ENCODE measurements at regions not wholly inside any gene's neighbourhood (a gene's known extent, or its start where the extent isn't known, plus 50 kb on each side); places are given as distances from the start of the nearest gene placed in this dataset.

- in situ Hi-C loops (cut with HindIII; ENCODE audit: extremely low pct_ligation_motif_present, low pct_unique_long_range_greater_than_20kb), result no loop called here
- WGBS (ENCODE audit: low lambda C conversion rate), result 1% methylated on average over 8 of the region's 8 CpGs
- ChIA-PET CTCF (ENCODE audit: low intra/inter-chr PET ratio, low total read pairs) (no interaction called here), POLR2A (no interaction called here)
- no peak overlapping the region for H3K4me3 ChIP-seq (replicated peaks in 1 of 3; ENCODE audit: insufficient read depth in 1 of 3, low read depth in 2 of 3, low read length in 3 of 3)
- no peaks in the 10 kb centered on the region for H3K9me3 ChIP-seq (ENCODE audit: low read length)
- TF ChIP-seq NFRKB (IDR thresholded peaks at IDR 0.05) (no peak), MEIS2 (CRISPR knock-in tag; IDR thresholded peaks at IDR 0.05) (no peak), DNMT1 (CRISPR knock-in tag; IDR thresholded peaks at IDR 0.05) (no peak), AKAP8 (CRISPR knock-in tag; IDR thresholded peaks at IDR 0.05) (no peak)
- no peaks in the 10 kb centered on the region for H3K79me2 ChIP-seq (ENCODE audit: insufficient read depth, low read length)
- H3K9ac ChIP-seq (ENCODE audit: insufficient read depth, low read depth, low read length), result no peak overlapping the region
- no peak for DNase-seq (ENCODE audit: low spot score)
- H3K4me1 ChIP-seq (ENCODE audit: insufficient read depth, low read length), result no peaks in the 10 kb centered on the region
- no peak for ATAC-seq
- no TSS peak for BruUV-seq (replicated peaks)
- H3K27ac ChIP-seq (ENCODE audit: extremely low read length, insufficient read depth, low read length), result no peak overlapping the region
- H3K36me3 ChIP-seq (replicated peaks in 1 of 2; ENCODE audit: control insufficient read depth in 1 of 2, insufficient read depth in 2 of 2, low read length in 2 of 2), result no peaks in the 10 kb centered on the region
- H3K4me2 ChIP-seq (ENCODE audit: low read depth, low read length), result no peak overlapping the region
- H4K20me1 ChIP-seq (ENCODE audit: insufficient read depth, low read length), result no peaks in the 10 kb centered on the region
- FAIRE-seq, result no peak
- no peaks in the 10 kb centered on the region for H3K27me3 ChIP-seq (ENCODE audit: control insufficient read depth in 1 of 2, insufficient read depth in 2 of 2, low read length in 2 of 2)
- intact Hi-C loops (cut with micrococcal nuclease; ENCODE audit: unreplicated experiment), result no loop called here
- no peak overlapping the region for H2AFZ ChIP-seq (ENCODE audit: low read length)
Measured at GRCh38 chrX:7447801-7448499, 300.0 kb upstream of the PUDP start.

GRCh38 chrX:7446815-7447214 is 298.9 kb upstream of the PUDP start:
- no peak overlapping the region for H3K27ac ChIP-seq (ENCODE audit: extremely low read length, insufficient read depth, low read length)
- POLR2A ChIA-PET, result no interaction called here
- intact Hi-C loops (cut with micrococcal nuclease; ENCODE audit: unreplicated experiment) (no loop called here), in situ Hi-C loops (cut with HindIII; ENCODE audit: extremely low pct_ligation_motif_present, low pct_unique_long_range_greater_than_20kb) (no loop called here)
- no peak overlapping the region for H2AFZ ChIP-seq (ENCODE audit: low read length)
- no peak overlapping the region for H3K9ac ChIP-seq (ENCODE audit: insufficient read depth, low read depth, low read length)
- no peaks in the 10 kb centered on the region for H3K9me3 ChIP-seq (ENCODE audit: low read length)
- BruUV-seq (replicated peaks), result no TSS peak
- H3K79me2 ChIP-seq (ENCODE audit: insufficient read depth, low read length), result no peaks in the 10 kb centered on the region
- 0% methylated on average over 3 of the region's 4 CpGs for WGBS (ENCODE audit: low lambda C conversion rate)
- no peaks in the 10 kb centered on the region for H4K20me1 ChIP-seq (ENCODE audit: insufficient read depth, low read length)
- no peak overlapping the region for H3K4me2 ChIP-seq (ENCODE audit: low read depth, low read length)
- TF ChIP-seq ZBTB49 (CRISPR knock-in tag; IDR thresholded peaks at IDR 0.05; ENCODE audit: borderline replicate concordance) (no peak), DBP (CRISPR knock-in tag; IDR thresholded peaks at IDR 0.05; ENCODE audit: not compliant biosample characterization) (no peak), SNRNP70 (IDR thresholded peaks at IDR 0.05; ENCODE audit: low read depth, low read length) (no peak)
- no peak for DNase-seq (ENCODE audit: low spot score)
- no peak for FAIRE-seq
- H3K4me1 ChIP-seq (ENCODE audit: insufficient read depth, low read length), result no peaks in the 10 kb centered on the region
- no peak overlapping the region for H3K4me3 ChIP-seq (replicated peaks in 1 of 3; ENCODE audit: insufficient read depth in 1 of 3, low read depth in 2 of 3, low read length in 3 of 3)
- CTCF ChIA-PET (ENCODE audit: low intra/inter-chr PET ratio, low total read pairs), result no interaction called here
- no peaks in the 10 kb centered on the region for H3K27me3 ChIP-seq (ENCODE audit: control insufficient read depth in 1 of 2, insufficient read depth in 2 of 2, low read length in 2 of 2)
- ATAC-seq, result no peak
- H3K36me3 ChIP-seq (replicated peaks in 1 of 2; ENCODE audit: control insufficient read depth in 1 of 2, insufficient read depth in 2 of 2, low read length in 2 of 2), result no peaks in the 10 kb centered on the region

Data from HepG2 (cell line).